Esophagus muscularis mucosa (tissue), 4 donors: ENCODE measurements at regions not wholly inside any gene's neighbourhood (a gene's known extent, or its start where the extent isn't known, plus 50 kb on each side); places are given as distances from the start of the nearest gene placed in this dataset.

Experiments
- DNase-seq: peaks from one replicate; pipeline ENCODE4 v3.0.0-alpha.2; 2017; ENCODE audit errors: extremely low spot score
- H3K27ac ChIP-seq, 4 donors: fragments of 200-600 bp; sonication (generic); replicated peaks in 1 of 4; 1 replicate in 3 of 4; 2 replicates in 1 of 4; pipeline ENCODE4 v1.5.1; 2016 to 2019; ENCODE audit warnings: mild to moderate bottlenecking in 1 of 4
- H3K27me3 ChIP-seq, 4 donors: fragments of 200-600 bp; sonication (generic); one replicate each; pipeline versions ENCODE4 v1.5.1 to v1.6.0; 2016 to 2019
- H3K36me3 ChIP-seq, 4 donors: fragments of 200-600 bp; sonication (generic); one replicate each; pipeline ENCODE4 v1.5.1; 2016 to 2019
- H3K4me1 ChIP-seq, 4 donors: fragments of 200-600 bp; sonication (generic); one replicate each; pipeline ENCODE4 v1.5.1; 2016 to 2019
- H3K4me3 ChIP-seq, 4 donors: fragments of 200-600 bp; sonication (generic); 1 replicate in 2 of 4; 2 replicates in 2 of 4; pipeline ENCODE4 v1.5.1; 2016 to 2019; ENCODE audit warnings: mild to moderate bottlenecking in 4 of 4, moderate library complexity in 1 of 4
- H3K9me3 ChIP-seq, 4 donors: fragments of 200-600 bp; sonication (generic); 1 replicate in 3 of 4; 2 replicates in 1 of 4; pipeline ENCODE4 v1.5.1; 2016 to 2019
- EP300 ChIP-seq: sonication (generic); formaldehyde crosslinking; IDR thresholded peaks from one replicate; pipeline ENCODE4 v1.6.1; 2017; ENCODE audit warnings: antibody characterized with exemption
- POLR2A ChIP-seq: fragments of 450-650 bp; IDR thresholded peaks from one replicate; pipeline ENCODE4 v1.6.1; 2017; ENCODE audit warnings: antibody characterized with exemption, moderate library complexity, mild to moderate bottlenecking, low read depth
- POLR2AphosphoS5 ChIP-seq, 2 donors: sonication (generic); formaldehyde crosslinking; IDR thresholded peaks; one replicate each; pipeline ENCODE4 v1.6.1; 2017; ENCODE audit warnings: antibody characterized with exemption in 2 of 2
- WGBS: methylation state at CpG from one replicate; pipeline ENCODE4 v1.1.5; 2018; 5-methylcytosine and 5-hydroxymethylcytosine counted together
- intact Hi-C: fragments of 100-400 bp; cut with DNase I; formaldehyde crosslinking; loops from one replicate; pipeline ENCODE4 v1.15.1; 2023
- TF ChIP-seq, protein P1 (sequence below), 3 experiments: fragments of 200-600 bp in 2 of 3; fragments of 450-650 bp in 1 of 3; sonication (generic) in 2 of 3; IDR thresholded peaks; one replicate each; pipeline ENCODE4 v1.5.1; 2017 to 2019; ENCODE audit warnings: antibody characterized with exemption in 3 of 3, mild to moderate bottlenecking in 2 of 3, moderate library complexity in 1 of 3

DNA sequence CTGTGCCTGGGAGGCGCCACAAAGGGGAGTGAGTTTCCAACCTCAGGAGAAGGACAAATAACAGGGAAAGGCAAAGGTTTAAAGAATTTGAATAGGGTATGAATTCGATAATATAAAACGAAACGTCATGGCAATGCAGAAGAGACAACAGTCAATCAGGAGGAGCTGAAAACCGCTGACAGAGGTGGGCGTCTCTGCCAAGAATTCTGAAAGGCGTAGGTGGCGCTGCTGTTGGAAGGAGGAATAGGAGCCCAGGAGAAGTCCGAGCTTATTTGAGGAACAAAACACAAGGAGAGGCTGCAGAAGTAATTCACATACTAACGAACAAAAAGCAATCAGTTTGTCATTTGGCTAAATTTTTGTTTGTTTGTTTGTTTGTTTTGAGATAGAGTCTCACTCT lies 485.8 kb upstream of the POU3F3 start:
- TF ChIP-seq, protein P1, sequence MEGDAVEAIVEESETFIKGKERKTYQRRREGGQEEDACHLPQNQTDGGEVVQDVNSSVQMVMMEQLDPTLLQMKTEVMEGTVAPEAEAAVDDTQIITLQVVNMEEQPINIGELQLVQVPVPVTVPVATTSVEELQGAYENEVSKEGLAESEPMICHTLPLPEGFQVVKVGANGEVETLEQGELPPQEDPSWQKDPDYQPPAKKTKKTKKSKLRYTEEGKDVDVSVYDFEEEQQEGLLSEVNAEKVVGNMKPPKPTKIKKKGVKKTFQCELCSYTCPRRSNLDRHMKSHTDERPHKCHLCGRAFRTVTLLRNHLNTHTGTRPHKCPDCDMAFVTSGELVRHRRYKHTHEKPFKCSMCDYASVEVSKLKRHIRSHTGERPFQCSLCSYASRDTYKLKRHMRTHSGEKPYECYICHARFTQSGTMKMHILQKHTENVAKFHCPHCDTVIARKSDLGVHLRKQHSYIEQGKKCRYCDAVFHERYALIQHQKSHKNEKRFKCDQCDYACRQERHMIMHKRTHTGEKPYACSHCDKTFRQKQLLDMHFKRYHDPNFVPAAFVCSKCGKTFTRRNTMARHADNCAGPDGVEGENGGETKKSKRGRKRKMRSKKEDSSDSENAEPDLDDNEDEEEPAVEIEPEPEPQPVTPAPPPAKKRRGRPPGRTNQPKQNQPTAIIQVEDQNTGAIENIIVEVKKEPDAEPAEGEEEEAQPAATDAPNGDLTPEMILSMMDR (IDR thresholded peaks at IDR 0.05) = no peak
- TF ChIP-seq POLR2A (no peak), EP300 (no peak)
- 78% methylated on average over 10 of the region's 10 CpGs for WGBS
- H3K36me3 ChIP-seq = no peaks in the 10 kb centered on the region
- no peak overlapping the region for H3K4me3 ChIP-seq
- intact Hi-C loops = no loop called here
- no peaks in the 10 kb centered on the region for H3K27me3 ChIP-seq
- H3K9me3 ChIP-seq = no peaks in the 10 kb centered on the region
- no peak overlapping the region for H3K27ac ChIP-seq
- DNase-seq = no peak
- H3K4me1 ChIP-seq = no peaks in the 10 kb centered on the region

DNA sequence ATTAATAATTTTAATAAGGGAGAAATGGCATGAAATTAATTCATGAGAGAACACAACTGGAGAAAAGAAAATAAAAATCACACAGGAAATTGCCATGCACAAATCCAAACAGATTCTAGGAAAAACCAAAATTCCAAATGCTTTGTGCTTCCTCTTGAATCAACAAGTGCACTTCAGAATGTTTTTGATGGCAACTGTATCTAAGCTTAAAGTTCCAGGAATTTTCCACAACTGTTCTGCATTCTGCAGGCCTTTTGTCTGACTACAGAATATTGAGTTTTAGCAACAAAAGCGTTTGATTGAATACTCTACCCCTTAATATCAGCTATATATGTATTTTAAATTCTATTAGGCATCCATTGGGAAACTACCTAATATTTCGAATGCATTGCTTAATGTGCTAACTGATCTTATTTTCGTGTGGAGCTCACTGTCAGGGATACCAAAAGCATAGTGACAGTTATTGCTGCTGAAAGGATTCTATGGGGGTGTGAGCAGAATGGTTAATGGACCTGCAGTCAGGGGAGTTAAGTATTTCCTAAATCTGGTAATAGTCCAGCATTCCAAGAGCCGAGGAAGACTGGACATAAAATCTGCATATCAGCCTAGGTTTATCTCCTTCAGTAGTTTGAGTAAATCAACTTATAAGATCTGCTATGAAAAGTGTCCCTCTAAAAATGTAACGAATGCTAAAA lies 482.7 kb upstream of the POU3F3 start:
- no peaks in the 10 kb centered on the region for H3K27me3 ChIP-seq
- no peak overlapping the region for H3K27ac ChIP-seq
- peak; percentile 26 for DNase-seq
- TF ChIP-seq POLR2AphosphoS5 (IDR thresholded peaks at IDR 0.05) (no peak), EP300 (no peak), POLR2A (no peak)
- TF ChIP-seq, protein P1 (IDR thresholded peaks at IDR 0.05) = no peak
- no peak overlapping the region for H3K4me3 ChIP-seq
- no peaks in the 10 kb centered on the region for H3K4me1 ChIP-seq
- intact Hi-C loops = no loop called here
- no peaks in the 10 kb centered on the region for H3K9me3 ChIP-seq
- 52% methylated on average over 5 of the region's 5 CpGs for WGBS
- no peaks in the 10 kb centered on the region for H3K36me3 ChIP-seq

DNA sequence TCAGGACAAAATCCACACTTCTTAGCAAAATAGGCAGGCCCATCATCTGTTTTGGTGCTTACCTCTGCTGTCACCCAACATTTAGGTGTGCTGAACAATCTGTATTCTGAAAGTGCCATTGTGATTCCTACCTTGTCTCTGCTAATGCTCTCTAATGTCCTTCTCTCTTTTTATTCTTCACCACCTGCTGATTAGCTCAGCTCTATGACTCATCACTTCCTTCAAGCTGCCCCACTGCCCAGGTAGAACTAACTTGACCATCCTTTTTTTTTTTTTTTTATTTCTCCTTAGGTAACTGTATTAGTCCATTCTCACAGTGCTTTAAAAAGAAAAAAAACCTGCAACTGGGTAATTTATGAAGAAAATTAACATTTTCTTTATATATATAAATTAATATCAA lies 478.7 kb upstream of the POU3F3 start:
- no peaks in the 10 kb centered on the region for H3K9me3 ChIP-seq
- peaks cover 0 to 4% (median 0%) of the 10 kb centered on the region in 4 donors for H3K4me1 ChIP-seq
- TF ChIP-seq, protein P1 (IDR thresholded peaks at IDR 0.05) = no peak
- TF ChIP-seq EP300 (no peak), POLR2AphosphoS5 (IDR thresholded peaks at IDR 0.05) (no peak)
- no peak overlapping the region for H3K27ac ChIP-seq
- H3K36me3 ChIP-seq = no peaks in the 10 kb centered on the region
- peak; percentile 34 for DNase-seq
- H3K27me3 ChIP-seq = peaks cover 0 to 9% (median 0%) of the 10 kb centered on the region in 4 donors
- H3K4me3 ChIP-seq = no peak overlapping the region
- intact Hi-C loops = no loop called here

DNA sequence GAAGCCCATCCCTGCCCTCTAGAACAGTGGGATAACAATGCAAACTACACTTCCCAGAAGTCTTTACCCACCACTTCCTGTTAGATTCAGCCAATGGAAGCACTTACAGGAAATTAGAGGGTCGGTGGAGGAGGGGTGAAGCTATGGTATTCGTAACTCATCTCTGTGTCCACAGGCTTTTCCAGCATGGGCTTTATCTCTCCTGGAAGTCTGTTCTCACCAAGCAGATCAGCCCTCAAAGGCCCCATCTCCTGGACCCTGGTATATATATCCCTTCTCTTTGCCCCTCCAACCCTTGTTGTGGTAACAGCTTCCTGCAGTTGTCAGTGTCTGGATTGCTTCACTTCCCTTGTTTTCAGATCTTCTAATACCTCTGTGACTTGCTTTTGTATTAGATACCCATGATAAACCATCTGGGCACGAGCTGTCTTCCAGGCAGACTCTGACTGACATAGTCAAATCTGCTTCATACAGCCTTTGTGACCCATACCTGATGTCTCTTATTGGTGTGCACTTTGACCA lies 475.0 kb upstream of the POU3F3 start:
- intact Hi-C loops = no loop called here
- peak overlapping the region; percentile 21 to 43 (median 32) for H3K4me3 ChIP-seq
- TF ChIP-seq POLR2A (no peak), EP300 (no peak), POLR2AphosphoS5 (IDR thresholded peaks at IDR 0.05) (no peak)
- TF ChIP-seq, protein P1 (IDR thresholded peaks at IDR 0.05) = no peak

DNA sequence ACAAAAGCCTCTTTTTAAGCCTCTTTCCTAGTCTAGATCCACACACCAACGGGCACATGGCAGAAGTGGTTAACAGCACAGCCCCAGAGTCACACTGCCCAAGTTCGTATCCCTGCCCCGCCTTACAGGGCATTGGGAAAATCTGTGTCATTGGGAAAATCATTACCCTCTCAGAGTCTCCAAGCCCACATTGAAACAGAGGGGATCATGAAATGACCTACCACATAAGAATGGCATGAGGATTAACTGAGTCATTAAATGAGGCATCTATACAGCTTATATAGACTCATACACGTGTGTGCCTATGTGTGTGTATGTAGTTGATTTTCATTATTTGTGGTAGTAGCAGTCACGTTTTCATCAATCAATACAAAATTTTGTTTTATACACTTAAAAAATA lies 469.0 kb upstream of the POU3F3 start:
- WGBS = 82% methylated on average over 5 of the region's 5 CpGs
- H3K27ac ChIP-seq = no peak overlapping the region
- intact Hi-C loops = loop anchor here (5.0 kb wide), 1 partner anchor 292 kb away; no protein-coding TSS in a partner anchor

More for the DNA sequence above, 475.0 kb upstream of the POU3F3 start:
- peaks cover 0 to 4% (median 0%) of the 10 kb centered on the region in 4 donors for H3K4me1 ChIP-seq
- peak; percentile 29 for DNase-seq
- H3K27ac ChIP-seq = no peak overlapping the region
- 7% methylated on average over 3 of the region's 3 CpGs for WGBS
- H3K9me3 ChIP-seq = no peaks in the 10 kb centered on the region
- H3K36me3 ChIP-seq = no peaks in the 10 kb centered on the region
- peaks cover 0 to 14% (median 0%) of the 10 kb centered on the region in 4 donors for H3K27me3 ChIP-seq

More for the DNA sequence above, 469.0 kb upstream of the POU3F3 start:
- peaks cover 0 to 5% (median 0%) of the 10 kb centered on the region in 4 donors for H3K27me3 ChIP-seq
- no peak for TF ChIP-seq POLR2AphosphoS5 (IDR thresholded peaks at IDR 0.05)
- no peak for TF ChIP-seq POLR2A
- TF ChIP-seq EP300 = no peak
- TF ChIP-seq, protein P1 (IDR thresholded peaks at IDR 0.05) = no peak
- peak; percentile 77 for DNase-seq
- no peaks in the 10 kb centered on the region for H3K4me1 ChIP-seq
- H3K9me3 ChIP-seq = peaks cover 0 to 11% (median 5%) of the 10 kb centered on the region in 4 donors
- H3K4me3 ChIP-seq = no peak overlapping the region
- no peaks in the 10 kb centered on the region for H3K36me3 ChIP-seq
